GM13976 (cell line): ENCODE measurements at regions not wholly inside any gene's neighbourhood (a gene's known extent, or its start where the extent isn't known, plus 50 kb on each side); places are given as distances from the start of the nearest gene placed in this dataset.

Experiments
- DNase-seq: peaks from one replicate; pipeline ENCODE4 v3.0.0; 2012; ENCODE audit warnings: low spot score
- CTCF ChIP-seq: IDR thresholded peaks from 2 replicates; pipeline ENCODE4 v1.5.1; 2012; ENCODE audit warnings: borderline replicate concordance, mild to moderate bottlenecking; ENCODE audit not compliant: insufficient read depth; ENCODE audit errors: extremely low read depth, missing control alignments, control extremely low read depth
- in situ Hi-C: fragments of 300-500 bp; cut with MboI; formaldehyde crosslinking; loops from one replicate; pipeline ENCODE4 v1.12.0; 2022; ENCODE audit warnings: low sequenced_read_pairs, mixed read lengths, inconsistent platforms; ENCODE audit not compliant: unreplicated experiment

DNA sequence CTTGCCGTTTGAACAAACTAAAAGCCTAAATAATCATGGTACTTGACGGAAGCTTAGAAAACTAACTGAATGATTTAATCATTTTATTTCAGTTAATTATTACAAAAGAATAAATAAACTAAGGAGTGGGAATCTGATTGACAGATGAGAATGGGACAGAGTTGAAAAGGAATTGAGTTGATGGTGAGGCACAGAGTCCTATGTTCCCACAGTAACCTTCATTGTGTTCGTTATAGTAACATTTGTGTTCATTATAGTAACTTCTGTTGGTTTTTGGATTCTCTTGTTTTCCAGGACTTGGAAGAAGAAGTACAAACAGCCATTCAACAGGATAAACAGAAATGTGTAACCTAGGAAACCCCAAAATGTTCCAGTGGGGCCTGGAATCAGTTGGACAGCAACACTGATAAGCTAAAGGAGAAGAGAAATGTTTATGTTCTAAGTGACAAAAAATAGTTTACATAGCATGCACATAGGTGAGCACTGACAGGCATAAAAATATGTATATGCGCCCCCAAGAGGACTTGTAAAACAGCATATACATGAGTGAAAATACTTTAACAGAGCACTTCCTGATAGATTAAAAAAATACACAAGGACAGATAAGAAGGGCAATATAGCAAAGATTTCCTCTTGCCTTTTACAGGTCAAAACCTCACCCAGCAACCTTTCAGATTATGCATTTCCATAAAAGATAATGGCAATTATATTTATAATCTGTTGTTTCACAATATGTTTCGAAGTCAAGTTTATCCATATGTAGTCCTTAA is 218.6 kb upstream of the HTR2C start:
- TF ChIP-seq CTCF: no peak
- in situ Hi-C loops: no loop called here
- DNase-seq: no peak

DNA sequence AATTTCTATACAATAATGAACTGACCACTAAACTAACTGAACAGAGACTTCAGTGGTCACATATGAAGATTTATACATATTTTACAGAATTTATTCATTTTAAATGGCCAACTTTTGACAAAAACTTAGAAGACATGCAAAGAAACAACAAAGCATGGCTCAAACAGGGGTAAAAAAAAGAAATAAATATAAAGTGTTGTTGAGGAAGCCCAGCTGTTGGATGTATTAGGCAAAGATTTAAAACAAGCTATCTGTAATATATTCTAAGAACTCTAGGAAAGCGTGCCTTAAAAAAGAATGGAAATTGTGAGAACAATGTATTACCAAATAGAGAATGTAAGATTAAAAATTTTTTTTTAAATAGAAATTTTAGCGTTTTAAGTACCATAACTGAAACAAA is 210.9 kb upstream of the HTR2C start:
- in situ Hi-C loops: no loop called here
- DNase-seq: no peak
- TF ChIP-seq CTCF: no peak

DNA sequence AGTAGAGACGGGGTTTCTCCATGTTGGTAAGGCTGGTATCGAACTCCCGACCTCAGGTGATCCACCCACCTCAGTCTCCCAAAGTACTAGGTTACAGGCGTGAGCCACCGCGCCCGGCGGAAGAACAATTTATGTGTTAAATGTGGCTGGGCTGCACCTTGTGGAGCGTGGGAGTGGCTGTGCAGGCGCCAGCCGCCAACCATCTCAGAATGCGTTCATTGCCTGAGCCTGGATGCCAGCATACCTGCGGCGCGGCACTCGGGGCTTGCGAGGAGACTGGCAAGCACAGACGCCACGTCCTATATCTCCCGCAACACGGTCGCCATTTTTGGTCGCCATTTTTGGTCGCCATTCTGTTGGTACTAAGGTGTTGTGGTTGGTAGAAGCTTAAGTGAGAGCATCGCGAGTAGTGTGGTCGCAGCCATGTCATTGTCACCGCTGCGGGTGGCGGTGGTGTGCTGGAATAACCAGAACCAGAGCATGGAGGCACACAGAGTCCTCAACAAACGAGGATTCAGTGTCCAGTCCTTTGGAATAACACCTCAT is 193.6 kb upstream of the HTR2C start:
- no peak for DNase-seq
- no peak for TF ChIP-seq CTCF
- in situ Hi-C loops: no loop called here
